SK-N-SH (cell line): ENCODE measurements at regions not wholly inside any gene's neighbourhood (a gene's known extent, or its start where the extent isn't known, plus 50 kb on each side); places are given as distances from the start of the nearest gene placed in this dataset.

Experiments used
- CTCF ChIA-PET: fragments of 300-600, 350-600 bp; formaldehyde crosslinking; extraction: SDS; loops from one replicate; lab custom pipeline; 2021; lab: Yijun Ruan, JAX
- POLR2A ChIA-PET: fragments of 350-600 bp; sonication (Branson Sonifier 250); formaldehyde crosslinking; extraction: SDS; loops from one replicate; lab custom pipeline; 2020; ENCODE audit warnings: antibody characterized with exemption, inconsistent platforms; lab: Yijun Ruan, JAX
- DNase-seq: peaks from one replicate; pipeline ENCODE4 v3.0.0; 2012
- H2AFZ ChIP-seq: fragments of 200-600 bp; sonication (generic); 2 replicates; pipeline ENCODE4 v1.8.1; 2016; ENCODE audit warnings: antibody characterized with exemption, mild to moderate bottlenecking, low read depth
- H3F3A ChIP-seq: fragments of 200-600 bp; sonication (generic); replicated peaks from 2 replicates; pipeline ENCODE3; 2016; ENCODE audit warnings: antibody characterized with exemption, mild to moderate bottlenecking; ENCODE audit not compliant: insufficient read depth
- H3K27ac ChIP-seq, 2 experiments: fragments of 200-500 bp in 1 of 2; fragments of 200-600 bp in 1 of 2; sonication (Bioruptor generic) in 1 of 2; sonication (generic), shearing (Covaris generic) in 1 of 2; 2 replicates each; pipeline versions ENCODE4 v1.5.1 to v1.6.1; 2014 to 2016; ENCODE audit warnings: low read depth in 2 of 2, inconsistent platforms in 1 of 2, low read length in 1 of 2, mild to moderate bottlenecking in 1 of 2, mixed read lengths in 1 of 2
- H3K27me3 ChIP-seq: fragments of 200-600 bp; sonication (generic), shearing (Covaris generic); 2 replicates; pipeline ENCODE4 v1.6.1; 2016; ENCODE audit warnings: mixed run types; ENCODE audit not compliant: insufficient read depth
- H3K36me3 ChIP-seq, 2 experiments: fragments of 200-500 bp in 1 of 2; fragments of 200-600 bp in 1 of 2; sonication (Bioruptor generic) in 1 of 2; sonication (generic) in 1 of 2; replicated peaks in 1 of 2; 2 replicates each; pipeline versions ENCODE3 to v1.5.1; 2014 to 2016; ENCODE audit warnings: low read length in 1 of 2, mild to moderate bottlenecking in 1 of 2; ENCODE audit not compliant: insufficient read depth in 2 of 2, control insufficient read depth in 1 of 2
- H3K4me1 ChIP-seq, 2 experiments: fragments of 200-500 bp in 1 of 2; fragments of 200-600 bp in 1 of 2; sonication (Bioruptor generic) in 1 of 2; sonication (generic), shearing (Covaris generic) in 1 of 2; 2 replicates each; pipeline versions ENCODE4 v1.5.1 to v1.6.1; 2014 to 2016; ENCODE audit warnings: low read depth in 1 of 2, low read length in 1 of 2, mixed run types in 1 of 2; ENCODE audit not compliant: insufficient read depth in 2 of 2, control insufficient read depth in 1 of 2
- H3K4me2 ChIP-seq: fragments of 200-600 bp; sonication (generic), shearing (Covaris generic); 2 replicates; pipeline ENCODE4 v1.6.1; 2017; ENCODE audit warnings: mixed run types
- H3K4me3 ChIP-seq, 2 experiments: fragments of 200-500 bp in 1 of 2; fragments of 200-600 bp in 1 of 2; sonication (Bioruptor generic) in 1 of 2; sonication (generic), shearing (Covaris generic) in 1 of 2; 2 replicates each; pipeline versions ENCODE4 v1.5.1 to v1.8.1; 2014 to 2016; ENCODE audit warnings: low read depth in 2 of 2, inconsistent platforms in 1 of 2, low read length in 1 of 2, mild to moderate bottlenecking in 1 of 2, mixed read lengths in 1 of 2, moderate library complexity in 1 of 2
- H3K79me2 ChIP-seq: fragments of 200-600 bp; sonication (generic); 2 replicates; pipeline ENCODE4 v1.8.1; 2017; ENCODE audit warnings: mild to moderate bottlenecking; ENCODE audit not compliant: insufficient read depth
- H3K9ac ChIP-seq: fragments of 200-600 bp; sonication (generic); 2 replicates; pipeline ENCODE4 v1.6.1; 2017; ENCODE audit warnings: mixed run types
- H3K9me2 ChIP-seq: fragments of 200-600 bp; sonication (generic); 2 replicates; pipeline ENCODE4 v1.6.1; 2017; ENCODE audit warnings: mixed run types
- H3K9me3 ChIP-seq: fragments of 200-600 bp; sonication (generic); 2 replicates; pipeline ENCODE4 v1.6.1; 2017; ENCODE audit warnings: mixed run types, mild to moderate bottlenecking, moderate library complexity
- H4K20me1 ChIP-seq: fragments of 200-600 bp; sonication (generic); 2 replicates; pipeline ENCODE4 v1.6.1; 2017; ENCODE audit warnings: mild to moderate bottlenecking, mixed run types; ENCODE audit not compliant: insufficient read depth
- CHD2 ChIP-seq: fragments of 150-350 bp; IDR thresholded peaks from 2 replicates; pipeline ENCODE4 v1.6.1; 2018; ENCODE audit warnings: low read length; ENCODE audit not compliant: partially characterized antibody
- ELF1 ChIP-seq: IDR thresholded peaks from 2 replicates; pipeline ENCODE4 v1.4.0; 2012
- EP300 ChIP-seq, 2 experiments: IDR thresholded peaks; 2 replicates each; pipeline versions ENCODE4 v1.4.0 to v1.6.1; 2012; ENCODE audit warnings: borderline replicate concordance in 1 of 2, low read depth in 1 of 2, low read length in 1 of 2
- FOXJ3 ChIP-seq: sonication (generic); formaldehyde crosslinking; IDR thresholded peaks from 2 replicates; pipeline ENCODE4 v1.5.1; 2020; ENCODE audit warnings: mild to moderate bottlenecking, missing genetic modification reagents
- FOXM1 ChIP-seq: IDR thresholded peaks from 2 replicates; pipeline ENCODE4 v1.4.0; 2012; ENCODE audit warnings: low read depth, mild to moderate bottlenecking
- GABPA ChIP-seq: IDR thresholded peaks from 2 replicates; pipeline ENCODE4 v1.4.0; 2012; ENCODE audit warnings: low read depth, mild to moderate bottlenecking
- MAX ChIP-seq: IDR thresholded peaks from 2 replicates; pipeline ENCODE4 v1.4.0; 2012; ENCODE audit warnings: low read depth
- MEF2A ChIP-seq: IDR thresholded peaks from 2 replicates; pipeline ENCODE4 v1.4.0; 2012; ENCODE audit warnings: low read depth, borderline replicate concordance
- MXI1 ChIP-seq: IDR thresholded peaks from 2 replicates; pipeline ENCODE4 v1.6.1; 2012; ENCODE audit warnings: mild to moderate bottlenecking, low read depth, low read length, improper control_type of control experiment
- NFIC ChIP-seq: IDR thresholded peaks from 2 replicates; pipeline ENCODE4 v1.4.0; 2012; ENCODE audit warnings: borderline replicate concordance
- NRF1 ChIP-seq: IDR thresholded peaks from 2 replicates; pipeline ENCODE4 v1.6.1; 2012; ENCODE audit warnings: low read depth, mild to moderate bottlenecking, low read length
- PBX3 ChIP-seq: IDR thresholded peaks from 2 replicates; pipeline ENCODE4; 2012
- REST ChIP-seq: IDR thresholded peaks from 2 replicates; pipeline ENCODE4 v1.6.1; 2012; ENCODE audit warnings: mild to moderate bottlenecking, low read depth, low read length, moderate library complexity
- RFX5 ChIP-seq: IDR thresholded peaks from 2 replicates; pipeline ENCODE4 v1.6.1; 2012; ENCODE audit warnings: mild to moderate bottlenecking, improper control_type of control experiment, low read length
- RXRA ChIP-seq: IDR thresholded peaks from 2 replicates; pipeline ENCODE4 v1.4.0; 2012; ENCODE audit warnings: low read depth, mild to moderate bottlenecking, borderline replicate concordance
- SIN3A ChIP-seq: IDR thresholded peaks from 2 replicates; pipeline ENCODE4 v1.6.1; 2012; ENCODE audit warnings: low read depth, mild to moderate bottlenecking, low read length, moderate library complexity, borderline replicate concordance
- SMC3 ChIP-seq: IDR thresholded peaks from 2 replicates; pipeline ENCODE4 v1.6.1; 2012; ENCODE audit warnings: low read depth, low read length, improper control_type of control experiment
- TCF12 ChIP-seq: IDR thresholded peaks from 2 replicates; pipeline ENCODE4 v1.4.0; 2012
- WGBS: methylation state at CpG from one replicate; pipeline ENCODE4 v1.1.6; 2017; ENCODE audit warnings: low lambda C conversion rate; 5-methylcytosine and 5-hydroxymethylcytosine counted together
- TF ChIP-seq, protein P1 (sequence below): fragments of 200-600 bp; sonication (generic); IDR thresholded peaks from 2 replicates; pipeline ENCODE4 v1.6.1; 2017; ENCODE audit warnings: antibody characterized with exemption, mild to moderate bottlenecking, moderate library complexity
- TF ChIP-seq, protein P2 (sequence below): IDR thresholded peaks from 2 replicates; pipeline ENCODE4 v1.4.0; 2012; ENCODE audit warnings: low read depth, borderline replicate concordance

DNA sequence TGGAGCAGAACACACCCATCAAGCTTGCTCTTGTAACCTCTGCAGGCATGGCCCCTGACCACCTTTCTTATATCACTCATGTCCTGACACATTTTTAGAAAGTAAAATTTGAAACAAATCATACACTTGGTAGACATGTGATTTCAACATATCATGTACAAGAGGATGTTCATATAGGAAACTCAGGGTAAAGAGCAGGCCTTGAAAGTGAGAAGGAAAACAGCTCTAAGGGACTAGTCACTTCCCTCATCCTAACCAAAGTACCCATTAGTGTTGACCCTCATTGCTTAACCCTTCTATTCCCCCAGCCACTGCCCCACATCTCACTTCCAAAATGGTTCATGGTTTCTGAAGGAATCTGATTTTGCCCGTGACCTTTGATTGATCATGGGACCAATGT is 492.4 kb upstream of the KLF4 start:
- no peaks in the 10 kb centered on the region for H3F3A ChIP-seq
- H2AFZ ChIP-seq = no peak overlapping the region
- DNase-seq = no peak
- no peaks in the 10 kb centered on the region for H4K20me1 ChIP-seq
- no peaks in the 10 kb centered on the region; the same call in 1 of the 2 replicates for H3K27me3 ChIP-seq
- ChIA-PET CTCF (no interaction called here), POLR2A (no interaction called here)
- H3K9ac ChIP-seq = no peak overlapping the region
- no peaks in the 10 kb centered on the region for H3K9me2 ChIP-seq
- WGBS = 11% methylated on average over 1 of the region's 1 CpG
- TF ChIP-seq RFX5 (no peak), EP300 (IDR thresholded peaks at IDR 0.05; ENCODE audit: borderline replicate concordance in 1 of 2, low read depth in 1 of 2, low read length in 1 of 2) (no peak), NFIC (no peak), FOXM1 (no peak), PBX3 (no peak), MEF2A (no peak), MXI1 (no peak), CHD2 (no peak), SIN3A (no peak), NRF1 (no peak), REST (no peak), RXRA (no peak), ELF1 (no peak), SMC3 (no peak), MAX (no peak), GABPA (no peak), FOXJ3 (CRISPR knock-in tag) (no peak), TCF12 (no peak)
- TF ChIP-seq, protein P1, sequence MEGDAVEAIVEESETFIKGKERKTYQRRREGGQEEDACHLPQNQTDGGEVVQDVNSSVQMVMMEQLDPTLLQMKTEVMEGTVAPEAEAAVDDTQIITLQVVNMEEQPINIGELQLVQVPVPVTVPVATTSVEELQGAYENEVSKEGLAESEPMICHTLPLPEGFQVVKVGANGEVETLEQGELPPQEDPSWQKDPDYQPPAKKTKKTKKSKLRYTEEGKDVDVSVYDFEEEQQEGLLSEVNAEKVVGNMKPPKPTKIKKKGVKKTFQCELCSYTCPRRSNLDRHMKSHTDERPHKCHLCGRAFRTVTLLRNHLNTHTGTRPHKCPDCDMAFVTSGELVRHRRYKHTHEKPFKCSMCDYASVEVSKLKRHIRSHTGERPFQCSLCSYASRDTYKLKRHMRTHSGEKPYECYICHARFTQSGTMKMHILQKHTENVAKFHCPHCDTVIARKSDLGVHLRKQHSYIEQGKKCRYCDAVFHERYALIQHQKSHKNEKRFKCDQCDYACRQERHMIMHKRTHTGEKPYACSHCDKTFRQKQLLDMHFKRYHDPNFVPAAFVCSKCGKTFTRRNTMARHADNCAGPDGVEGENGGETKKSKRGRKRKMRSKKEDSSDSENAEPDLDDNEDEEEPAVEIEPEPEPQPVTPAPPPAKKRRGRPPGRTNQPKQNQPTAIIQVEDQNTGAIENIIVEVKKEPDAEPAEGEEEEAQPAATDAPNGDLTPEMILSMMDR = no peak
- TF ChIP-seq, protein P2, sequence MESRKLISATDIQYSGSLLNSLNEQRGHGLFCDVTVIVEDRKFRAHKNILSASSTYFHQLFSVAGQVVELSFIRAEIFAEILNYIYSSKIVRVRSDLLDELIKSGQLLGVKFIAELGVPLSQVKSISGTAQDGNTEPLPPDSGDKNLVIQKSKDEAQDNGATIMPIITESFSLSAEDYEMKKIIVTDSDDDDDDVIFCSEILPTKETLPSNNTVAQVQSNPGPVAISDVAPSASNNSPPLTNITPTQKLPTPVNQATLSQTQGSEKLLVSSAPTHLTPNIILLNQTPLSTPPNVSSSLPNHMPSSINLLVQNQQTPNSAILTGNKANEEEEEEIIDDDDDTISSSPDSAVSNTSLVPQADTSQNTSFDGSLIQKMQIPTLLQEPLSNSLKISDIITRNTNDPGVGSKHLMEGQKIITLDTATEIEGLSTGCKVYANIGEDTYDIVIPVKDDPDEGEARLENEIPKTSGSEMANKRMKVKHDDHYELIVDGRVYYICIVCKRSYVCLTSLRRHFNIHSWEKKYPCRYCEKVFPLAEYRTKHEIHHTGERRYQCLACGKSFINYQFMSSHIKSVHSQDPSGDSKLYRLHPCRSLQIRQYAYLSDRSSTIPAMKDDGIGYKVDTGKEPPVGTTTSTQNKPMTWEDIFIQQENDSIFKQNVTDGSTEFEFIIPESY = no peak
- no peaks in the 10 kb centered on the region for H3K36me3 ChIP-seq
- no peaks in the 10 kb centered on the region for H3K79me2 ChIP-seq
- H3K4me1 ChIP-seq = no peaks in the 10 kb centered on the region
- no peak overlapping the region for H3K4me2 ChIP-seq
- H3K27ac ChIP-seq = no peak overlapping the region
- no peaks in the 10 kb centered on the region for H3K9me3 ChIP-seq
- H3K4me3 ChIP-seq = no peak overlapping the region
